NCI-H460 (cell line): ENCODE measurements at regions not wholly inside any gene's neighbourhood (a gene's known extent, or its start where the extent isn't known, plus 50 kb on each side); places are given as distances from the start of the nearest gene placed in this dataset.
"Not testable (repeated sequence)": the region's sequence is repeated elsewhere in the genome, so short reads cannot be mapped to it uniquely, and the experiment has no call there.

ENCODE experiments used
- DNase-seq: peaks from one replicate; pipeline ENCODE4 v3.0.0-alpha.2; 2016; ENCODE audit warnings: low read depth; ENCODE audit errors: extremely low read depth

DNA sequence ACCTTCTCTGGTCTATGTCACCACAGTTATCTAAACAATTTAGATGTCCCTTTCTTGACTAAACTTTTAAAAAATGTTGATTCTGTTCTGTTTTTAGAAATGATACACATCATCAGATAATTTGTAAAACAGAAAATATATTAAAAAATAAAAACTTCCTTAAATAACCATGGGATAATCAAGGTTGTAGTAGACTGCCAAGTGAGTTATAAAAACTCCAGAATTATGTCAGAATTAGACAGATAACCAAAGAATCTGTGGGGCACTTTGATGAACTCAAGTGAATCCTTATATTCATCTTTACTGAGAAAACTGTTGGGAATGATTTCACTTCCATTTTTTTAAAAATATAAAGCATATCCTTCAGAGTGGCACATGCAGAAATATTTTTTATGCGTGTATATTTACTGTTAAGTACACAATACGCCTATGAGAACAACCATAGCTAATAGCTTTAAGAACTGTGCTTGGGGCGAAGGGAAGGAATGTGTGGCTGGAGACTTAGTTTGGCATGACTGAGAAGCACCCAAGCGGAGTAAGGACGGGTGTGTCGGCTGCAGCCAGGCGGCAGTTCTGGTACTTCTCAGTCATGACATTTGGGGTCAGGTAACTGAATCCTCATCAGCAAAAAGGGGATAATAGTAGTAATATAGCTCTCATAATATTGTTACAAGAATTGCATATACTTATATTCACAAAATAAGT lies 604.7 kb upstream of the CITED2 start:
- DNase-seq, result no peak

- peak; percentile 25 for DNase-seq
Observed at GRCh38 chr6:139977887-139978332, 603.5 kb upstream of the CITED2 start.

- DNase-seq, result peak; percentile 26
Observed at GRCh38 chr6:139973669-139974344, 599.4 kb upstream of the CITED2 start.

GRCh38 chr6:139972116-139972515 lies 597.7 kb upstream of the CITED2 start:
- no peak for DNase-seq

GRCh38 chr6:139970591-139970991 lies 596.1 kb upstream of the CITED2 start:
- no peak for DNase-seq

GRCh38 chr6:139967497-139967896 lies 593.0 kb upstream of the CITED2 start:
- no peak for DNase-seq

DNA sequence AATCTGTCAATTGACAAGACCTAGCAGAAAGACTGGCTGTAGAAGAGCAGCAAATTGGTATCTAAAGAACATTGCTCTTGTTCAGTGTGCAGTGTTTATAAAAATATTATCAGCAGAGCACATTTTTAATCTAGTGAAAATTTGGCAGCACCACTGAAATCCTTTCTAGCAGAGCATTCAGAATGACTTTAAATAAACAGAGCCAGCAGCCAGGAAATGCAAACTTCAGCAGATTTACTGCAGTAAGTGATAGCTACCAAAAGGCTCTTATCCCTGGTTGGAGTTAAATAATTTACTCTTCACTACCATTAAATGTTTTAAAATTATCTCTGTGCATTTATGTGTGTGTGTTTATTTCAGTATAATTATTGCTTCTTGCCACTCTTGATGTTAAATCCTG lies 590.9 kb upstream of the CITED2 start:
- DNase-seq, result no peak

DNA sequence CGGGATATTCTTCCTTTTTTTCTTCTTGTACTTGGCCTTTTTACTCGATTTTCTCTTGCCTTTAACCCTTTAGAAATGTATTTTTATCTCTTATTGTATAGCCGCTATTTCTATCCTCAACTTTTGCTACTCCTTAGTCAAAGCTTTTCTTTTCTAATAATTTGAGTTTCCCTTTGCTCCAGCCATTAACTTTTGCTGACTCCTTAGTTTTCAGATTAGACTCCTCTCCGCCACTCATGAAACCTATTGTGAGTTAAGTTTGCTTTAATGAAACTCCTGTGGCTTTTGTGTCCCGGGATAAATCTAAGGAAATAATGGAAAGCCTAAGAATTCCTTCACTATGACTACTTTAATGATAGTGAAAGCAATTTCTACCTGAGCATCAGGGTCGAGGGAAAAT lies 590.3 kb upstream of the CITED2 start:
- no peak for DNase-seq

DNA sequence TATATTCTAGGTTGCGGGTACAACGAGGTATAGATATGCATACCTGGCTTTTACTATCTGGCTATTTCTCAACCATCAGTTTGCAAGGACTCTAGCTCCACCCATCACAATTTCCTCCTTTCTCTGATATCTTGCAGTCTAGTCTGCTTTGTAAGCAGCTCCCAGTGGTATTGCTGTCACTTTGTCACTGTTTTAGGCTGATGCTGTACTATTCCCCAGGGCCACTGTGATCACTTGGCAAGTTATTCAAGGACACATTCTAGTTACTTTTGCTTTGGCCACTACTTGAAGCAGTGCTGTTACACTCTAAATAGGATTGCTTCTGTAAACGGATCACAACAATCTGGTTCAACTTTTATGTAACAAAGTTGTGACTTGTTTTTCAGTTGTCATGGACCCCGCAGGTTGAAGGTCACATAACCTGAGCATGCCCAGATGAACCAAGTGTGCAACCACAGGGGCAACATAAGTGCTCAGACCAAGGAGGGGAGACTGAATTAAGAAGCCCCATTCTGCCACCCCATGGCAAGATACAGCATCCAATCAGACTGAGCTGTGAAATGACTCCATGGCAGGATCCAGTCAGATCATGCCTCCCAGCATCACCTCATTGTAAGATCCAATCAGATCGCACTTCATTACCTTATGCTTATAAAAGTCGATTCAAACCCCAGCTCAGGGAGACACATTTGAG lies 588.4 kb upstream of the CITED2 start:
- no peak for DNase-seq

DNA sequence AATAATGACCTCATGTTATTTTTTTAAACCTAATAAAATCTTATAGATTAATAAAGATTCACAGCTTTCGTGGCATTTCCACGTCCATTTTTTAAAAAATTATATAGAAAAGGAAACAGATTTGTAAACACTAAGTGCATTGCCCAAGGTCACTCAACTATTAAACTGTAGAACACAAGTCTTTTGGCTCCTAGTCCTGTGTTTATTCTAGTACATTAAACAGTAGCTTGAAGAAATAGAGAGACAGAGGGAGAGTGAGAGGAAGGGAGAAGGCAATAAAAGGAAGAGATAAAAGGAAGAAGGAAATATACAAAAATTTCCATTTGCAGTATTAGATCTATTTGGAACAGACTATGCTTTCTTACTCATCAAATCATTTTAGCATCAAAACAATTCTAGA lies 586.7 kb upstream of the CITED2 start:
- no peak for DNase-seq

DNA sequence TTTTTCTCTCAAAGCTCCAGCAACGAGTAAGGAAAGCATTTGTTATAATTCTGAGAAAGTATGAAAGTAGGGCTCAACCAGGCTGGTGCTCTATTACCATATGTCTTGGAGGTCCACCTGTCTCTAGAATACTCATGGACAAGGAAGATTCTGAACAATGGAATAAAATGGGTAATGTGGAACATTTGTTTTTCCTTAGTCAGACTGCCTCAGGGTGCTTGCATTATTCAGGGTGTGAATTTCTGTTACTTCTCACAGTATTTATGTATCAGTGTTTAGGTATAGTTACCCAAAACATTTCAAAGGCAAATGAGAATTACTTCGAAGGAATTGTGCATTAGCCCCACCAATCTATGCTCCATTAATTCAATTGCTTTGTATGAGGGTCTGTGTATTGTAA lies 586.2 kb upstream of the CITED2 start:
- DNase-seq, result no peak

DNA sequence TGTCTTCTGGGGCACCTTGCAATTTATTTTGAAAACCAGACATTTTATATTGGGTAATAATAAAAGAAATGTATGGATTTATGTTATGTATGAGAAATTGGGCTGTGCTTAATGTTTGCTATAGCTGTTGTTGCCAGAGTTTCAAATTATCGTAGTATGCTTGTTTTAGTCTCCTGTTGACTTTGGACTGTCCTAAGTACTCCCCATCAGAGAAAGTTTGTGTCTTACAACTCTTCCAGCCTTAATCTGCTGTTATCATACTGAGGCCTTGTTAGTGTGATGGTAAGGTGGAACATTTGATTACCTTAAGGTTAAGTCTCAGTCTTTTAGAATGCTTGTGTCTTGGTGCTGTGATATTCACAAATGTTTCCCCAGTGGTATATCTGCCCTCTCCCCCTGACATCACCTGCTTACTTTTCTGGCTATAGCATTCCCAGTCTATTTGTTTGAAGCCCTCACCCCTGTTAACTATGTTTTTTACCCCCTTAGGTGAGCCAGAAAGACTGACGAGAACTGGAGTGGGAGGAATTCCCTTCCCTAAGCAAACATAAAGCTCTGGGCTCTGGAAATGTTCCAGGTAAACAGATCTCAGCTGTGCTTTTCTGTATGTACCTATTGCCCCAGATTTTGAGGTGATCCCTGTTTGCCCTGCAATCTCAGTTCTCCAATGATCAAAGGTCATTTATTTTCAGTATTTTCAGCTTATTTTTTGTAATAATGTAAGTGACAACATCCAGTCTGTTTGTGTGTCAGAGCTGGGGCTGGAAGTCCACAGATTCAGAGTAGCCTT lies 581.1 kb upstream of the CITED2 start:
- no peak for DNase-seq

DNA sequence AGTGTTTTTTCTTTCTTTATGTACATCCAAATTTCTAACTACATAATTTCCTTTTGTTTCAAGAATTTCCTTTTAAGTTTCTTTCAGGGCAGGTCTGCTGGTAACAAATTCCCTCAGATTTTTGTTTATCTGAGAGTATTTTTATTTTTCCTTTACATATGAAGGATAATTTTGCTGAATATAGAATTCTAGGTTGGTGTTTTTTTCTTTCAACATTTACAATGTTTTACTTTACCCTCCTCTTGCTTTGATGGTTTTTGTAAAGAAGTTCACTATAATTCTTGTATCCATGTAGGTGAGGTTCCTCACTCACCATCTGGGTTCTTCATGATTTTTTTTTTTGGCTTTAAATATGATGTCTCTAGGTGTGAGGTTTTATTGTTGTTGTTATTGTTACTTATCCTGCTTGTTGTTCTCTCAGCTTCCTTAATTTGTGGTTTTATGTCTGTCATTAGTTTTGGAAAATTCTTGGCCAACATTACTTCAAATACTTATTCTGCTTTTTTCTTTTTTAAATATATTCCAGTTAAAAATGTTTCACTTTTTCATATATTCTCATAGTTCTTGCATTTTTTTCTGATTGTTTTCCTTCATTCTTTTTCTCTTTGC lies 580.1 kb upstream of the CITED2 start:
- no peak for DNase-seq

DNA sequence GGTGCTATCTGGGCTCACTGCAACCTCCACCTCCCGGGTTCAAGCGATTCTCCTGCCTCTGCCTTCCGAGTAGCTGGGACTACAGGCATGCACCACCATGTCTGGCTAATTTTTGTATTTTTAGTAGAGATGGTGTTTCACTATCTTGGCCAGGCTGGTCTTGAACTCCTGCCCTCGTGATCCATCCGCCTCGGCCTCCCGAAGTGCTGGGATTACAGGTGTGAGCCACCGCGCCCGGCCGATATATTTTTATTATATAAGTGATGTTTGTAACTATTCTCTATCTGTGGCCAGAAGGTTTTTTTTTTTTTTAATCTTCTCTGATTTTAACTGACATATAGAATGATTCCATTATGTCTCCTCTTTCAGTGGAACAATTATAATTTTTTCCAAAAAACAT lies 579.3 kb upstream of the CITED2 start:
- DNase-seq, result not testable (repeated sequence)

GRCh38 chr6:139951172-139951571 lies 576.7 kb upstream of the CITED2 start:
- no peak for DNase-seq

DNA sequence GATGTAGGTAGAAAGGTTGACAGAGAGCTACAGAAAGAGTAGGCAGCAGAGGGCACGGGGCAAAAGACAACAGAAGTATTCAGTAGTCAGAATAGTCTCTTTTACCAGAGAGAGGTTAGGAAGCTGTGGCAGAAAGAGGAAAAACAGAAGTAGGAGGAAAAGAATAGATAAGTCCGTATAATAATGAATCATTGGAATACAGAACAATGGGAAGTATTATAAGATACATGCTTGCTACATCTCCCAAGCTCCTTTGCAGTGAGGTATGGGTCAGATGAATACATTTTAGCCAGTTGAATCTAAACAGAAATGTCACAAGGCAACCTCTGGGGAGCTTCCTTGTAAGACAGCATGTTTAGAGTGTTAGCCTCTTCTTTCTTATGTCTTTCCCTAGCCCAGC lies 570.5 kb upstream of the CITED2 start:
- no peak for DNase-seq

DNA sequence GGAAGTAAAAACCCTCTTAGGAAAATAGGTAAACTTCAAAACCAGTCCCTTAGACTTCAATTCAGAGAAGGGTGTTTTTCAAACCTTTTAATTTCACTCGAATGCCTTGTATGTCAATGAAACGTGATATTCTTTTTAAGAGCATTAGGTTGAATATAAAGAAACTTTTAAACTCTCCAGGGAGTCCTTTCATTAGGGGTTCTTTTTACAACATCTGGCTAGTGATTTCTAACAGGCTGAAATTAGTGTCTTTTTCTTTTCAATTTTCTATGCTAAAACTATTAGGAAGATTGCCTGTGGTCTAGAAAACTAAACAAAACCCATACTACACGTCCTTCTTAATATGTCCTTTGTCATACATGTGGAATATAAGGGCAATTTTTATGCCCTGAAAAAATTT lies 569.7 kb upstream of the CITED2 start:
- no peak for DNase-seq

- peak; percentile 24 for DNase-seq
Observed at GRCh38 chr6:139943391-139943790, 568.9 kb upstream of the CITED2 start.

DNA sequence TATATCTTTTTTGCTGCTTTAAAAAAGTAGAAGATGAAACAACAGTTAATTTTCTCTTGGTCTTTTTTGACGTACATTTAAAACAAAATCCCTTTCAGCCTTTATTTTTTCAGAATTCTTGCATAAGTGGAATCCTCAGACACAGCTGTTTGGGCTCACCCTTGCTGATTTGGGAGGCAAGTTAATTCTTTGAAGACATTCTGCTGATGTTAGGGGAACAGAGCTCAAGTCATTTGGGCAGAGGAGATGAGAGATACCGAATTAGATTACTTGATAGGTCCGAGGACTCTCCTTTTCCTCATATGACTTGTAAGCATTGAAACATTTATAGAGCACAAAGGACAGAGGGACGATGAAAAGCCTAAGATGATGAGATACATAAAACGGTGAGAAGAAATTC lies 567.9 kb upstream of the CITED2 start:
- DNase-seq, result no peak

- DNase-seq, result no peak
Observed at GRCh38 chr6:139941826-139942225, 567.4 kb upstream of the CITED2 start.
